ENCODE measurements at regions not wholly inside any gene's neighbourhood (a gene's known extent, or its start where the extent isn't known, plus 50 kb on each side); places are given as distances from the start of the nearest gene placed in this dataset.
"Not testable (repeated sequence)": the region's sequence is repeated elsewhere in the genome, so short reads cannot be mapped to it uniquely, and the experiment has no call there.

GRCh38 chrX:37904833-37905232, 57.5 kb upstream of the DYNLT3 start:
- no peak for DNase-seq (ENCODE audit: low read depth in 2 of 3, low spot score in 2 of 3)

- peak in 1 of 3 experiments; percentile 1 for DNase-seq (ENCODE audit: low read depth in 2 of 3, low spot score in 2 of 3)
Measured at GRCh38 chrX:37905436-37906147, 58.2 kb upstream of the DYNLT3 start.

DNA sequence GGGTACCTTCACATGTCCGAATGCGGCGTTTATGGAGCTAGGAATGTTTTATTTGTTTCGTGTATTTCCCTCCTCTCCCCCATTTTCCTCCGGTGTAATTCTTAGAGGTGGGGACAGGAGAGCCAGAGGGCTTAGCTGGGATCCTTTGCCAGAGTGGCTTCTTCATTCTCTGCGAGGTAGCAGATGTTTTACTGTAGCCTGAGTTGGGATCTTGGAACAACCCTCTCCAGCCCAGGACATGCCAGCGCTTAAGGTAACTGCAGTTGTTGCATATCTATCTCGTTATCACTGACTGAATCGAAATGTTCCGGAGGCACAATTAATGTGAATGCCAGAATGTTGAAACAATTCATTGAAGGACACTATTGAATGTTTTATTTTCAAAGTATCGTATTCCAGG, 59.0 kb upstream of the DYNLT3 start:
- DNase-seq (ENCODE audit: low read depth in 2 of 3, low spot score in 2 of 3) = no peak

GRCh38 chrX:37910186-37910585, 62.8 kb upstream of the DYNLT3 start:
- DNase-seq (ENCODE audit: low read depth in 2 of 3, low spot score in 2 of 3) = no peak

- DNase-seq (ENCODE audit: low read depth in 2 of 3, low spot score in 2 of 3) = no peak
Measured at GRCh38 chrX:37912304-37912703, 64.9 kb upstream of the DYNLT3 start.

GRCh38 chrX:37912777-37913176, 65.4 kb upstream of the DYNLT3 start:
- DNase-seq (ENCODE audit: low read depth in 2 of 3, low spot score in 2 of 3) = no peak

DNA sequence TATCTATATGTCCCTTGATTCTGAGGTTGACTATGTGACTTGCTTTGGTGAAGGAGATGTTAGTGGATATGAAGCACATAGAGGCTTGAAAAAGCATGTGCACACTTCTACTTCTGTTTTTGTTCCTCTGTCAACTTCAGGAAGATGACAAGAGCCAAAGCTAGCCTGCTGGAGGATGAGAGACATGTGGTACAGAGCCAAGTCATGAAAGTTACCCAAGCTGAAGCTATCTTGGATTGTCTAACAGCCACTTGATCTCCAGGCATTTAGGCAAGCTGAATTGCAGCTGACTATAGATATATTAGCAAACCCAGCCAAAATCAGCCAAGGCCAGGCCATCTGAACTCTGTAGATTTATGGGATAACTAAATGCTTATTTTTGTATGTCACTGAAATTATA, 70.8 kb upstream of the DYNLT3 start:
- DNase-seq (ENCODE audit: low read depth in 2 of 3, low spot score in 2 of 3) = no peak

GRCh38 chrX:37918703-37919102, 71.3 kb upstream of the DYNLT3 start:
- no peak for DNase-seq (ENCODE audit: low read depth in 2 of 3, low spot score in 2 of 3)

- DNase-seq (ENCODE audit: low read depth in 2 of 3, low spot score in 2 of 3) = no peak
Measured at GRCh38 chrX:37921758-37922157, 74.4 kb upstream of the DYNLT3 start.

DNA sequence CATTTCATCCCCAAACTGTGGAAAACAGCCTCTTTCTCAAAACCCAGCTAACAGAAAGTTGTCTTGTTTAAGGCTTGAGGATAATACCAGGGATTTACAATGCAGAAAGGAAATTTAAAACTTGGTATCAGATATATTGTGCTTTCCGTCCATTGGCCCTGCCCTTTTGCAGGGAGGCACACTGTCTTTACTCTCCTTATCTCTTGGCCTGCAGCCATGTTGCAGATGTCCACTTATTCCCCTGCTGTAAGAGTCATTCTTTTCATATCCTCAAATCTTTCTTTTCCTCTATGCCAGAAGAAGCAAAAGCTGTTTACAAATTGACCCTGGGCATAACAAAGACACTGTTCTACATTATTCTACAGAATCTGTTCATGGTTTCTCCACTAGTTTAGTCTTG, 75.6 kb upstream of the DYNLT3 start:
- no peak for DNase-seq (ENCODE audit: low read depth in 2 of 3, low spot score in 2 of 3)

- DNase-seq (ENCODE audit: low read depth in 2 of 3, low spot score in 2 of 3) = not testable (repeated sequence)
Measured at GRCh38 chrX:37925761-37926160, 78.4 kb upstream of the DYNLT3 start.

- DNase-seq (ENCODE audit: low read depth in 2 of 3, low spot score in 2 of 3) = no peak
Measured at GRCh38 chrX:37926700-37927099, 79.3 kb upstream of the DYNLT3 start.

DNA sequence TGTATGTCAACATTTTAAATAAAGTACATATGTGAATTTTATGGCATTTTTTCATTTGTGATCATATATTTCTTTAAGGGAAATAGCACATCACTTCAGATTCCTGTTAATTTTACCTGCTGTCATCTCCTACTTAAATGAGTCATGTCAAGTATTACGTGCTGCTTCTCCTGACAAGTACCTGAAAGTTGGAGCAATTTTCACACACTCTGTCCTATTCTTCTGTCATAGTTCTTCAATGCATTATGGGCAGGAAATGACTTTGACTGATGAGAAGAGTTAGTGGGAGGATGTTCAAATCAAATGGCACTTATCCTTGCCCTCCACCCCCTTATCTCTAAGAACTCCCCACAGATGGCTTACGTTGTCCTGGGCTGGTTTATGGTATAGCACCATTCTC, 64.2 kb upstream of the SYTL5 start:
- no peak for DNase-seq (ENCODE audit: low read depth in 2 of 3, low spot score in 2 of 3)

DNA sequence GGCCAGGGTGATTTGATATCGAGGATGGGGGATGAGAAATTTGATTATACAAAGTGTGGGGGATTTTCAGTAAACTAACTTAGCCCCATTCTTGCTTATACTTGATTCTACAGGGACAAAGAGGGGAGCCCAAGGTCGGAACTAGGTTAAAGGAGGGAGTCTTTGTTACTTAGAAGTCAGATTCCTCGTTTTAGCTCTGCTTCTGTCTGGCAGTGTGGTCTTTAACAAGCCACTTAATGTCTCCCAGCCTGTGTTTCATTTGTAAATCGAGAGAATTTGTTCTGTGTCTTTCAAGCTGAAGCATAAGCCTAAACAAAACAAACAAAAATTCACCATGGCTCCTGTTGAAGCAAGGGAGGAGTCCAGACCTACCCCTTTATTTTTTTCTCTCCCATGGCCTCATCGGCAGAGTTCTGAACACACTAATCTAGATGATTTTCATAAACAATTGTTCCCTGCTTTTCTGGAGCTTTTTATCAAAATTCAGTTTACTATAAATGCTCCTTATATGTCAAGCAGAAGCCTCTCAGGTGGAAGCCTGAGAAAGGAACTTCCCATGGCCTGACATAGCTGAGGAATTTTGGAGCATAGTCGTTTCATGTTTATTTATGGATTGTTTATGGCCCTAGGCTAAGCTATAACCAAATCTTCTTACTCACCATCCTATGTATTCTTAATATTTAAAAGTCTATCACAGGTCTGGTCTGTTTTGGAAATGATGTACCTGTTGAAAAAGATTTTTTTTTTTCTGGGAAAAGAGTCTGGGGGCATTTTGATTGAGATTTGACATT, 62.6 kb upstream of the SYTL5 start:
- DNase-seq (ENCODE audit: low read depth in 2 of 3, low spot score in 2 of 3) = no peak

DNA sequence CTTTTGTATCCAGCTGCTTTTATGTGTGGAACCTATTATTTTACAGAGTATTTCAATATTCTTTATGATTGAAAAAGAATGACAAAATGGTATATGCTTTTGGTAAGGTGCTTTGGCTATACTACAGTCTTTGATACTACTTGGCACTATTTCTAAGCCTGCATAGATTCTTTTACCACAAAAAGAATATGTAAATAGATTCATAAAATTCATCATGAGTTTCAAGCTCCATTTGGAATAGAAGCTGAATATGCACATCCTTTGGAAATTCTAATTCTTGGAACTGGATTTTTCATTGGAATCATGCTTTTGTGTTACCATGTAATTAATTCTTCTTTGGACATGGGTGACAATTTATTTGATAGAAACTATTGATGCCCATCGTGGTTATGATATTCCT, 60.2 kb upstream of the SYTL5 start:
- no peak for DNase-seq (ENCODE audit: low read depth in 2 of 3, low spot score in 2 of 3)

DNA sequence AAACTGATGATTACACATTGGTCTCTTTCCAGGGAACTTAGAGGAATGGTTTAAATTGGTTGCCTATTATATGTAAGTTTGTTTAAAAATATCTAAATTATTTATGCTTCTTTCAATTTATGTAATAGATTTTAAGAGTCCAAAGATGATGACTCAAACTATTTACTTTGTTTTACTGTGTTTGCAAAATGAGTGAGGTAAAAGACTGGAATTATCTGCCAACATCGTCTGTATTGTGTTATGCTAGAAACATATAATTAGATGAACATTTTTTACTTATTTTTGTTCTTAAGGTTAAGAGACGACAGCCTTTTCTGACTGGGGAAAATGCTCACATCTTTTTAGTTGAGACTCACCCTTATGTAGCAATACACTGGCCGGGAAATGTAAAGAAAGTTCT, 51.1 kb upstream of the SYTL5 start:
- no peak for DNase-seq (ENCODE audit: low read depth in 2 of 3, low spot score in 2 of 3)

GRCh38 chrX:37956223-37956622, 50.1 kb upstream of the SYTL5 start:
- no peak for DNase-seq (ENCODE audit: low read depth in 2 of 3, low spot score in 2 of 3)

Measured in activated CD8-positive, alpha-beta memory T cell treated with anti-CD3 and anti-CD28 coated beads for 48 hours (primary cell).